Karpas-422 (cell line): ENCODE measurements at regions not wholly inside any gene's neighbourhood (a gene's known extent, or its start where the extent isn't known, plus 50 kb on each side); places are given as distances from the start of the nearest gene placed in this dataset.

Source experiments
- DNase-seq: peaks from one replicate; pipeline ENCODE4 v3.0.0-alpha.2; 2015
- H2AFZ ChIP-seq: fragments of 200-600 bp; sonication (generic); 2 replicates; pipeline ENCODE4 v1.6.1; 2014; ENCODE audit warnings: antibody characterized with exemption, low read length, mixed read lengths
- H3K27ac ChIP-seq: fragments of 200-600 bp; sonication (generic); 2 replicates; pipeline ENCODE4 v1.5.1; 2014; ENCODE audit warnings: mild to moderate bottlenecking, low read length, moderate library complexity
- H3K27me3 ChIP-seq: fragments of 200-600 bp; sonication (generic); 2 replicates; pipeline ENCODE4 v1.6.1; 2014; ENCODE audit warnings: low read length, mixed read lengths
- H3K36me3 ChIP-seq: fragments of 200-600 bp; sonication (generic); 2 replicates; pipeline ENCODE4 v1.6.1; 2014; ENCODE audit warnings: low read length, mixed read lengths; ENCODE audit not compliant: insufficient read depth
- H3K4me1 ChIP-seq: fragments of 200-600 bp; sonication (generic); 2 replicates; pipeline ENCODE4 v1.6.1; 2014; ENCODE audit warnings: mild to moderate bottlenecking, low read length, mixed read lengths
- H3K4me2 ChIP-seq: fragments of 200-600 bp; sonication (generic); 2 replicates; pipeline ENCODE4 v1.6.1; 2014; ENCODE audit warnings: low read length, low read depth, mild to moderate bottlenecking; ENCODE audit not compliant: poor library complexity, severe bottlenecking
- H3K4me3 ChIP-seq: fragments of 200-600 bp; sonication (generic); 2 replicates; pipeline ENCODE4 v1.5.1; 2014; ENCODE audit warnings: mild to moderate bottlenecking, antibody characterized with exemption, low read length, mixed read lengths
- H3K79me2 ChIP-seq: fragments of 200-600 bp; sonication (generic); 2 replicates; pipeline ENCODE4 v1.6.1; 2014; ENCODE audit warnings: mild to moderate bottlenecking, low read length, mixed read lengths
- H3K9ac ChIP-seq: fragments of 200-600 bp; sonication (generic); 2 replicates; pipeline ENCODE4 v1.6.0; 2014; ENCODE audit warnings: low read length
- H3K9me2 ChIP-seq: fragments of 200-600 bp; sonication (generic), shearing (Covaris generic); replicated peaks from 2 replicates; pipeline ENCODE4 v1.6.0; 2014; ENCODE audit warnings: mild to moderate bottlenecking, low read length, moderate library complexity; ENCODE audit not compliant: insufficient read depth
- H3K9me3 ChIP-seq: fragments of 300-700, 200-600 bp; sonication (generic); 2 replicates; pipeline ENCODE4 v1.6.1; 2014; ENCODE audit warnings: low read length, mixed read lengths
- H4K20me1 ChIP-seq: fragments of 200-600 bp; sonication (generic); 2 replicates; pipeline ENCODE4 v1.6.1; 2014; ENCODE audit warnings: mild to moderate bottlenecking, antibody characterized with exemption, low read length, low read depth; ENCODE audit not compliant: insufficient read depth

- Histone ChIP-seq H3K27me3 (0 out of 2 replicates have a peak, but pooled peaks cover 3% of the 10 kb centered on the region), H3K9ac (no peak overlapping the region), H3K4me3 (no peak overlapping the region), H3K4me1 (no peaks in the 10 kb centered on the region), H3K9me2 (no peaks in the 10 kb centered on the region), H3K79me2 (no peaks in the 10 kb centered on the region), H3K27ac (no peak overlapping the region), H4K20me1 (no peaks in the 10 kb centered on the region), H3K36me3 (no peaks in the 10 kb centered on the region), H3K4me2 (no peak overlapping the region), H2AFZ (no peak overlapping the region), H3K9me3 (no peaks in the 10 kb centered on the region)
- no peak for DNase-seq
Measured at GRCh38 chr3:135878501-135878900, 87.0 kb upstream of the PPP2R3A start.

DNA sequence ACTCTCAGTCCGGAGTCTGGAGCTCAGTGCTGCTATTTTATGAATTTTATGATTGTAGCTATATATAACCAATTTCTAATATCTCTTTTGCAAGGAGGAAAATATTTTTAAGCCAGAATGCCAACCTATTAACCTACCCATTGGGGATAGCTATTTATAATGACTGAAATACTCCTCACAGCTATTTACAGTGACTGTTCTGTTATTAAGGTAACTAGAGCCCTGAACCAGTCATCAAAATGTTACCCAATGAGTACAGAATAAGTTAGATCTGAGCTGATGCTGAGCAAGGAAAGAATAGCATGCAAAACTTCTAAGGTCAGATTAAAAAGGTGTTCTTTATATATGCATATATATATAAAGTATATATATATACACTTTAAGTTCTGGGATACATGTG, 79.6 kb upstream of the PPP2R3A start:
- no peaks in the 10 kb centered on the region for H3K4me1 ChIP-seq
- no peaks in the 10 kb centered on the region for H3K27me3 ChIP-seq
- H3K79me2 ChIP-seq = no peaks in the 10 kb centered on the region
- H3K4me3 ChIP-seq = no peak overlapping the region
- no peaks in the 10 kb centered on the region for H3K36me3 ChIP-seq
- H3K4me2 ChIP-seq = no peak overlapping the region
- no peak for DNase-seq
- no peaks in the 10 kb centered on the region for H4K20me1 ChIP-seq
- no peaks in the 10 kb centered on the region for H3K9me2 ChIP-seq
- no peak overlapping the region for H3K27ac ChIP-seq
- H3K9ac ChIP-seq = no peak overlapping the region
- no peaks in the 10 kb centered on the region for H3K9me3 ChIP-seq
- no peak overlapping the region for H2AFZ ChIP-seq

- H3K4me2 ChIP-seq = no peak overlapping the region
- H3K27me3 ChIP-seq = no peaks in the 10 kb centered on the region
- H3K4me1 ChIP-seq = no peaks in the 10 kb centered on the region
- no peak overlapping the region for H3K27ac ChIP-seq
- no peak overlapping the region for H3K4me3 ChIP-seq
- H3K9ac ChIP-seq = no peak overlapping the region
- H3K36me3 ChIP-seq = no peaks in the 10 kb centered on the region
- no peak for DNase-seq
- H2AFZ ChIP-seq = no peak overlapping the region
- H3K9me2 ChIP-seq = no peaks in the 10 kb centered on the region
- no peaks in the 10 kb centered on the region for H3K9me3 ChIP-seq
- no peaks in the 10 kb centered on the region for H4K20me1 ChIP-seq
- no peaks in the 10 kb centered on the region for H3K79me2 ChIP-seq
Measured at GRCh38 chr3:135887220-135887619, 78.3 kb upstream of the PPP2R3A start.

DNA sequence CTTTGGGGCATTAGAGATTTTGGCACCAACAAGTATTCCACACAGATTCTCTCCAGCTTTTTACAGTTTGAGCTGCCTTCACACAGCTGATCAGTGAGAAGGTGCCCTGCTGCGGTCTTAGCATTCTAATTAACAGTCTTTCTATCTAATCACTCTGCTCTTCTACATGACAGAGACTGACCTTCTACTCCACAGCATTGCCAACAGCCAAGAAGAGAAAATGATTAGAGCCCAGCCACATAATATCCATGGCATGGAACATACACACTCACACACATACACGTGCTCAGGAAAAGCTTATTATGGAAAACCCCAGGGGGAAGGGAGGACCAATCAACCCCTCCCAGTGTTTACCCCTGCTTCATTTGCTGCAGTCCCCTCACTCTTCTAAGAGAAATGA, 76.1 kb upstream of the PPP2R3A start:
- Histone ChIP-seq H3K9me3 (no peaks in the 10 kb centered on the region), H3K79me2 (no peaks in the 10 kb centered on the region), H3K27me3 (no peaks in the 10 kb centered on the region), H3K4me3 (no peak overlapping the region), H3K4me2 (no peak overlapping the region), H3K9me2 (no peaks in the 10 kb centered on the region), H3K36me3 (no peaks in the 10 kb centered on the region), H4K20me1 (no peaks in the 10 kb centered on the region), H2AFZ (no peak overlapping the region), H3K4me1 (no peaks in the 10 kb centered on the region), H3K27ac (no peak overlapping the region), H3K9ac (no peak overlapping the region)
- DNase-seq = no peak

- H4K20me1 ChIP-seq = no peaks in the 10 kb centered on the region
- no peak overlapping the region for H2AFZ ChIP-seq
- no peaks in the 10 kb centered on the region for H3K36me3 ChIP-seq
- H3K9ac ChIP-seq = no peak overlapping the region
- H3K9me3 ChIP-seq = no peaks in the 10 kb centered on the region
- H3K79me2 ChIP-seq = no peaks in the 10 kb centered on the region
- no peak for DNase-seq
- H3K27me3 ChIP-seq = no peaks in the 10 kb centered on the region
- H3K27ac ChIP-seq = no peak overlapping the region
- no peaks in the 10 kb centered on the region for H3K4me1 ChIP-seq
- H3K4me3 ChIP-seq = no peak overlapping the region
- H3K9me2 ChIP-seq = no peaks in the 10 kb centered on the region
- no peak overlapping the region for H3K4me2 ChIP-seq
Measured at GRCh38 chr3:135891121-135891520, 74.4 kb upstream of the PPP2R3A start.

DNA sequence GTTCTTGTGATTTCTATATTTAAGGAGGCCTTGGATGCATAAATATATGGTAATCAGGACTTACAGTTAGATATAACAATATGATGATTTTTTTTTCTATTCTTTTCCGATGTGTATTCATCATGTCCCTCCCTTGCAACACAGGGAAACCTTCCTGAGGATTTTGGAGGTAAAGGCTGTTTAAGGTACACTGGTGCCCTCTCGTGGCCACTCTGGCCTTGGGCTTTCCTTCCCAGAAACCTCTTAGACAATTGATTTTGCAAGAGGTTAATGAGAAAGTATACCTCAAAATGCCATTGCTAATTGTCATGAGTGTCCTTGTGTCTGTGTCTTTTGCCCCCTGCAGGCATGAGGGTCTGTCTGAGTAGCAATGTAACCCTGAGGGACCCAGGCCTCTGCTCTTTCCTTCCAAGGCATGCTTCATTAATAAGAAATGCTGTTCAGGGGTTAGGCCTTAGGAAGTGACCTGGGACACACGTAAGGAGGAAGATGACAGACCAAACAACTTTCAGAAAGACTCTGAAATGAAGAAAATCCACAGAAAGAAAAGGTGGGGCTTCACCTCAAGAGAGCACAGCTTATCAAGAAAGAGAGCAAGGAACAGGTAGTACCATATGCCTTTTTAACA, 70.3 kb upstream of the PPP2R3A start:
- Histone ChIP-seq H3K27ac (no peak overlapping the region), H3K9me3 (no peaks in the 10 kb centered on the region), H3K4me1 (no peaks in the 10 kb centered on the region), H3K36me3 (no peaks in the 10 kb centered on the region), H3K27me3 (no peaks in the 10 kb centered on the region), H3K4me3 (no peak overlapping the region), H2AFZ (no peak overlapping the region), H3K9ac (no peak overlapping the region), H4K20me1 (no peaks in the 10 kb centered on the region), H3K9me2 (no peaks in the 10 kb centered on the region), H3K4me2 (no peak overlapping the region), H3K79me2 (no peaks in the 10 kb centered on the region)
- peak; percentile 78 for DNase-seq

GRCh38 chr3:135895734-135896121, 69.8 kb upstream of the PPP2R3A start:
- no peaks in the 10 kb centered on the region for H3K9me2 ChIP-seq
- DNase-seq = no peak
- no peak overlapping the region for H3K4me3 ChIP-seq
- H3K4me2 ChIP-seq = no peak overlapping the region
- H4K20me1 ChIP-seq = no peaks in the 10 kb centered on the region
- no peaks in the 10 kb centered on the region for H3K4me1 ChIP-seq
- no peaks in the 10 kb centered on the region for H3K36me3 ChIP-seq
- H3K27me3 ChIP-seq = no peaks in the 10 kb centered on the region
- H3K79me2 ChIP-seq = no peaks in the 10 kb centered on the region
- no peaks in the 10 kb centered on the region for H3K9me3 ChIP-seq
- H2AFZ ChIP-seq = no peak overlapping the region
- H3K27ac ChIP-seq = no peak overlapping the region
- H3K9ac ChIP-seq = no peak overlapping the region

- no peak overlapping the region for H3K9ac ChIP-seq
- no peak overlapping the region for H3K27ac ChIP-seq
- H4K20me1 ChIP-seq = no peaks in the 10 kb centered on the region
- no peaks in the 10 kb centered on the region for H3K36me3 ChIP-seq
- no peaks in the 10 kb centered on the region for H3K9me3 ChIP-seq
- no peaks in the 10 kb centered on the region for H3K79me2 ChIP-seq
- DNase-seq = no peak
- no peak overlapping the region for H2AFZ ChIP-seq
- H3K9me2 ChIP-seq = no peaks in the 10 kb centered on the region
- H3K4me2 ChIP-seq = no peak overlapping the region
- no peaks in the 10 kb centered on the region for H3K27me3 ChIP-seq
- H3K4me3 ChIP-seq = no peak overlapping the region
- no peaks in the 10 kb centered on the region for H3K4me1 ChIP-seq
Measured at GRCh38 chr3:135896613-135897012, 68.9 kb upstream of the PPP2R3A start.

GRCh38 chr3:135897715-135898114, 67.8 kb upstream of the PPP2R3A start:
- H3K4me1 ChIP-seq = no peaks in the 10 kb centered on the region
- no peak overlapping the region for H3K4me3 ChIP-seq
- no peaks in the 10 kb centered on the region for H3K9me3 ChIP-seq
- DNase-seq = no peak
- H3K36me3 ChIP-seq = no peaks in the 10 kb centered on the region
- H4K20me1 ChIP-seq = no peaks in the 10 kb centered on the region
- no peaks in the 10 kb centered on the region for H3K79me2 ChIP-seq
- no peak overlapping the region for H3K4me2 ChIP-seq
- H2AFZ ChIP-seq = no peak overlapping the region
- no peak overlapping the region for H3K9ac ChIP-seq
- H3K27ac ChIP-seq = no peak overlapping the region
- H3K9me2 ChIP-seq = no peaks in the 10 kb centered on the region
- no peaks in the 10 kb centered on the region for H3K27me3 ChIP-seq
